ENCODE measurements at regions not wholly inside any gene's neighbourhood (a gene's known extent, or its start where the extent isn't known, plus 50 kb on each side); places are given as distances from the start of the nearest gene placed in this dataset.

DNA sequence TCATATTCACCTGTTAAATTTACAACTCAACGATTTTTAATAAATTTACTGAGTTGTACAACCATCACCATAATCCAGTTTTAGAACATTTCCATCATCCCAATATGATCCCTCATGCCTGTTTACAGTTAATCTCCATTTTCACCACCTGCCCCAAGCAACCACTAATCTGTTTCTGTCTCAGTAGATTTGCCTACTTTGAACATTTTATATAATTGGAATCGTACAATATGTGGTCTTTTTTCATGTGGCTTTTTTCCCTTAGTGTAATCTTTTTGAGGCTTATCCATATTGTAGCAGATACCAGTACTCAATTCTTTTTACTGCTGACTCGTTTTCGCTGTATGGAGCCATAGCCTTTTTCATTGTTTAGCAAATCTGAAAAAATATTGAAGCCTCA is 123.3 kb upstream of the STT3B start:
- no peak for FAIRE-seq
- Histone ChIP-seq H3K27ac (no peak overlapping the region), H3K4me3 (no peak overlapping the region), H3K9me3 (no peaks in the 10 kb centered on the region), H3K4me1 (no peaks in the 10 kb centered on the region), H3K4me2 (no peak overlapping the region)
- ATAC-seq, result no peak
- DNase-seq (ENCODE audit: low read depth in 1 of 2, low spot score in 1 of 2), result no peak
- 39% methylated on average over 4 of the region's 4 CpGs for WGBS (ENCODE audit: missing lambda C conversion rate)
- ChIA-PET CTCF (no interaction called here), POLR2A (no interaction called here)
- TF ChIP-seq CHD2 (IDR thresholded peaks at IDR 0.05; ENCODE audit: low read length, partially characterized antibody) (no peak), RAD21 (conservative IDR thresholded peaks at IDR 0.05 in 1 of 2, IDR thresholded peaks at IDR 0.05 in 1 of 2) (no peak), KDM1A (IDR thresholded peaks at IDR 0.05; ENCODE audit: low read depth) (no peak), ZC3H11A (IDR thresholded peaks at IDR 0.05) (no peak), HEYL (CRISPR knock-in tag; IDR thresholded peaks at IDR 0.05) (no peak)
- TF ChIP-seq, protein P1, sequence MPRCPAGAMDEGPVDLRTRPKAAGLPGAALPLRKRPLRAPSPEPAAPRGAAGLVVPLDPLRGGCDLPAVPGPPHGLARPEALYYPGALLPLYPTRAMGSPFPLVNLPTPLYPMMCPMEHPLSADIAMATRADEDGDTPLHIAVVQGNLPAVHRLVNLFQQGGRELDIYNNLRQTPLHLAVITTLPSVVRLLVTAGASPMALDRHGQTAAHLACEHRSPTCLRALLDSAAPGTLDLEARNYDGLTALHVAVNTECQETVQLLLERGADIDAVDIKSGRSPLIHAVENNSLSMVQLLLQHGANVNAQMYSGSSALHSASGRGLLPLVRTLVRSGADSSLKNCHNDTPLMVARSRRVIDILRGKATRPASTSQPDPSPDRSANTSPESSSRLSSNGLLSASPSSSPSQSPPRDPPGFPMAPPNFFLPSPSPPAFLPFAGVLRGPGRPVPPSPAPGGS (IDR thresholded peaks at IDR 0.05), result no peak
- TF ChIP-seq, protein P2, sequence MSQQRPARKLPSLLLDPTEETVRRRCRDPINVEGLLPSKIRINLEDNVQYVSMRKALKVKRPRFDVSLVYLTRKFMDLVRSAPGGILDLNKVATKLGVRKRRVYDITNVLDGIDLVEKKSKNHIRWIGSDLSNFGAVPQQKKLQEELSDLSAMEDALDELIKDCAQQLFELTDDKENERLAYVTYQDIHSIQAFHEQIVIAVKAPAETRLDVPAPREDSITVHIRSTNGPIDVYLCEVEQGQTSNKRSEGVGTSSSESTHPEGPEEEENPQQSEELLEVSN (IDR thresholded peaks at IDR 0.05; ENCODE audit: borderline replicate concordance, low read depth), result no peak

DNA sequence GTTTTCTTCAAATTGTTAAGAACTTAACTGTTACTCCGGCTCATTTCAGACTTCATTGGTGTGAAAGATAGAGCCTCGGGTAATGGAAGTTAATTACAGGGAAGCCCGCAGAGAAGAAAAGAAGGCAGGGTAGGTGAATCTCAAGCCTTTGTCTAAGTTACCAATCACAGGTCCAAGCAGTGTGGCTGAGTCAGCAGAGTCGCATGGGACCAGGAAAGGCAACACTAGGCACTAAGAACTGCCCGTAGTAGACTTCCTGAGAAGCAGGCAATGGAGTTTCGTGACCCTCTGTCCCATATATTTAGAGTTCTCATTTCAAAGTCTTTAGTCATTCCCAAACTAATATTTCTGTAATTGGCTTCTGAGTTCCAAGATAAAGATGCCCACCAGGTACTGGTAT is 122.9 kb upstream of the STT3B start:
- ChIA-PET CTCF (no interaction called here), POLR2A (no interaction called here)
- Histone ChIP-seq H3K4me3 (no peak overlapping the region), H3K4me1 (no peaks in the 10 kb centered on the region), H3K4me2 (no peak overlapping the region), H3K27ac (no peak overlapping the region), H3K9me3 (no peaks in the 10 kb centered on the region)
- no peak for DNase-seq (ENCODE audit: low read depth in 1 of 2, low spot score in 1 of 2)
- FAIRE-seq, result no peak
- TF ChIP-seq CHD4 (IDR thresholded peaks at IDR 0.05; ENCODE audit: borderline replicate concordance), result no peak
- TF ChIP-seq, protein P3, sequence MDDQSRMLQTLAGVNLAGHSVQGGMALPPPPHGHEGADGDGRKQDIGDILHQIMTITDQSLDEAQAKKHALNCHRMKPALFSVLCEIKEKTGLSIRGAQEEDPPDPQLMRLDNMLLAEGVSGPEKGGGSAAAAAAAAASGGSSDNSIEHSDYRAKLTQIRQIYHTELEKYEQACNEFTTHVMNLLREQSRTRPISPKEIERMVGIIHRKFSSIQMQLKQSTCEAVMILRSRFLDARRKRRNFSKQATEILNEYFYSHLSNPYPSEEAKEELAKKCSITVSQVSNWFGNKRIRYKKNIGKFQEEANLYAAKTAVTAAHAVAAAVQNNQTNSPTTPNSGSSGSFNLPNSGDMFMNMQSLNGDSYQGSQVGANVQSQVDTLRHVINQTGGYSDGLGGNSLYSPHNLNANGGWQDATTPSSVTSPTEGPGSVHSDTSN (IDR thresholded peaks at IDR 0.05), result no peak
- no peak for TF ChIP-seq TP53 (CRISPR knock-in tag; IDR thresholded peaks at IDR 0.05)
- no peak for TF ChIP-seq HOXB5 (CRISPR knock-in tag; IDR thresholded peaks at IDR 0.05)
- TF ChIP-seq, protein P4, sequence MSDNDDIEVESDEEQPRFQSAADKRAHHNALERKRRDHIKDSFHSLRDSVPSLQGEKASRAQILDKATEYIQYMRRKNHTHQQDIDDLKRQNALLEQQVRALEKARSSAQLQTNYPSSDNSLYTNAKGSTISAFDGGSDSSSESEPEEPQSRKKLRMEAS (IDR thresholded peaks at IDR 0.05), result no peak
- TF ChIP-seq NFE2L2 (conservative IDR thresholded peaks at IDR 0.05; ENCODE audit: low read length), result no peak
- no peak for TF ChIP-seq BHLHE40 (IDR thresholded peaks at IDR 0.05; ENCODE audit: low read depth, low read length)
- TF ChIP-seq TFCP2L1 (CRISPR knock-in tag; IDR thresholded peaks at IDR 0.05), result no peak
- TF ChIP-seq, protein P2 (IDR thresholded peaks at IDR 0.05; ENCODE audit: borderline replicate concordance, low read depth), result no peak
- TF ChIP-seq, protein P5, sequence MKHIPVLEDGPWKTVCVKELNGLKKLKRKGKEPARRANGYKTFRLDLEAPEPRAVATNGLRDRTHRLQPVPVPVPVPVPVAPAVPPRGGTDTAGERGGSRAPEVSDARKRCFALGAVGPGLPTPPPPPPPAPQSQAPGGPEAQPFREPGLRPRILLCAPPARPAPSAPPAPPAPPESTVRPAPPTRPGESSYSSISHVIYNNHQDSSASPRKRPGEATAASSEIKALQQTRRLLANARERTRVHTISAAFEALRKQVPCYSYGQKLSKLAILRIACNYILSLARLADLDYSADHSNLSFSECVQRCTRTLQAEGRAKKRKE (CRISPR knock-in tag; IDR thresholded peaks at IDR 0.05; ENCODE audit: low read depth), result no peak
- TF ChIP-seq, protein P6, sequence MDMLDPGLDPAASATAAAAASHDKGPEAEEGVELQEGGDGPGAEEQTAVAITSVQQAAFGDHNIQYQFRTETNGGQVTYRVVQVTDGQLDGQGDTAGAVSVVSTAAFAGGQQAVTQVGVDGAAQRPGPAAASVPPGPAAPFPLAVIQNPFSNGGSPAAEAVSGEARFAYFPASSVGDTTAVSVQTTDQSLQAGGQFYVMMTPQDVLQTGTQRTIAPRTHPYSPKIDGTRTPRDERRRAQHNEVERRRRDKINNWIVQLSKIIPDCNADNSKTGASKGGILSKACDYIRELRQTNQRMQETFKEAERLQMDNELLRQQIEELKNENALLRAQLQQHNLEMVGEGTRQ (IDR thresholded peaks at IDR 0.05), result no peak
- no peak for TF ChIP-seq SREBF2 (IDR thresholded peaks at IDR 0.05)
- WGBS (ENCODE audit: missing lambda C conversion rate), result 65% methylated on average over 6 of the region's 6 CpGs
- ATAC-seq, result no peak

DNA sequence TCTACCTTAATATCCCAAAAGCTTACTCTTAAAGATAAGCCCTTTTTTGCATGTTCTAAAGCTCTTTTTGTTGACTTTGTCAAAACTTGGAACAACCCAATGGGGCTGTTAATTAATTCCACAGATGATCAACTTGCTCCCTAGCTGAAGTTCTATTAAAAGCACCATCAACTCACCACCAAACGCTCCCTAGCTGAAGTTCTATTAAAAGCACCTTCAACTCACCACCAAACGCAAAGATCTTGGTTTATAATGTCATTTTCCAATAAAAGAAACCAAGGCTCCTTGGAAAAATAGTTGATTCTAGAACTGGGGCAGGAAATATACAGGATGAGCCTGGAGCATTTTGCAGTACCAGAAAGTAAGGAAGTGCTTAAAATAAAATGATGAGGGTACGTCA is 122.3 kb upstream of the STT3B start:
- DNase-seq (ENCODE audit: low read depth in 1 of 2, low spot score in 1 of 2), result no peak
- Histone ChIP-seq H3K27ac (no peak overlapping the region), H3K4me3 (no peak overlapping the region), H3K4me1 (no peaks in the 10 kb centered on the region), H3K9me3 (no peaks in the 10 kb centered on the region), H3K4me2 (no peak overlapping the region)
- ChIA-PET CTCF (interaction anchor here (0.5 to 0.6 kb wide), 2 partner anchors 70 to 673 kb away, joined by 3 read pairs; no protein-coding TSS in a partner anchor), POLR2A (no interaction called here)
- no peak for FAIRE-seq
- TF ChIP-seq TFCP2L1 (CRISPR knock-in tag; IDR thresholded peaks at IDR 0.05) (no peak), KDM5A (IDR thresholded peaks at IDR 0.05) (no peak), CHD2 (IDR thresholded peaks at IDR 0.05; ENCODE audit: low read length, partially characterized antibody) (no peak), EP300 (IDR thresholded peaks at IDR 0.05) (no peak), EHMT2 (IDR thresholded peaks at IDR 0.05; ENCODE audit: low read depth) (no peak), FOSB (CRISPR knock-in tag; IDR thresholded peaks at IDR 0.05) (no peak)
- TF ChIP-seq, protein P1 (IDR thresholded peaks at IDR 0.05), result no peak
- TF ChIP-seq, protein P7, sequence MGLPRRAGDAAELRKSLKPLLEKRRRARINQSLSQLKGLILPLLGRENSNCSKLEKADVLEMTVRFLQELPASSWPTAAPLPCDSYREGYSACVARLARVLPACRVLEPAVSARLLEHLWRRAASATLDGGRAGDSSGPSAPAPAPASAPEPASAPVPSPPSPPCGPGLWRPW (IDR thresholded peaks at IDR 0.05), result no peak
- ATAC-seq, result no peak
- WGBS (ENCODE audit: missing lambda C conversion rate), result 36% methylated on average over 3 of the region's 3 CpGs

Measured in A549 (cell line).